Mammary epithelial cell (primary cell): ENCODE measurements at regions not wholly inside any gene's neighbourhood (a gene's known extent, or its start where the extent isn't known, plus 50 kb on each side); places are given as distances from the start of the nearest gene placed in this dataset.

Experiments used
- CTCF ChIP-seq, 2 donors: IDR thresholded peaks in 1 of 2; conservative IDR thresholded peaks in 1 of 2; 2 replicates each; pipeline ENCODE4 v1.5.1; 2011 to 2012; ENCODE audit warnings: inconsistent platforms in 2 of 2, low read length in 2 of 2, mild to moderate bottlenecking in 2 of 2, control low read depth in 1 of 2, low read depth in 1 of 2; ENCODE audit not compliant: insufficient read depth in 1 of 2; ENCODE audit errors: extremely low read depth in 1 of 2
- EZH2 ChIP-seq: IDR thresholded peaks from 2 replicates; pipeline ENCODE4 v1.6.1; 2012; ENCODE audit warnings: low read length, inconsistent platforms, borderline replicate concordance

- TF ChIP-seq CTCF (conservative IDR thresholded peaks at IDR 0.05 in 1 of 2, IDR thresholded peaks at IDR 0.05 in 1 of 2; ENCODE audit: extremely low read depth in 1 of 2, insufficient read depth in 1 of 2, low read depth in 1 of 2, low read length in 2 of 2): no peak
- no peak for TF ChIP-seq EZH2
Observed at GRCh38 chr12:84336231-84336630, 576.4 kb downstream of the SLC6A15 start.
